Esophagus squamous epithelium (tissue), 5 donors: ENCODE measurements at regions not wholly inside any gene's neighbourhood (a gene's known extent, or its start where the extent isn't known, plus 50 kb on each side); places are given as distances from the start of the nearest gene placed in this dataset.

Experiments
- DNase-seq: peaks from one replicate; lab custom pipeline; 2025; lab: John Stamatoyannopoulos, UW
- H3K27ac ChIP-seq, 4 donors: fragments of 200-600 bp; sonication (generic); one replicate each; pipeline ENCODE4 v1.5.1; 2016 to 2019; ENCODE audit warnings: mild to moderate bottlenecking in 1 of 4
- H3K27me3 ChIP-seq, 4 donors: fragments of 200-600 bp; sonication (generic); 1 replicate in 3 of 4; 2 replicates in 1 of 4; pipeline versions ENCODE4 v1.5.1 to v1.6.0; 2017 to 2021; ENCODE audit warnings: antibody characterized with exemption in 1 of 4
- H3K36me3 ChIP-seq, 3 donors: fragments of 200-600 bp; sonication (generic); one replicate each; pipeline ENCODE4 v1.5.1; 2016 to 2019
- H3K4me1 ChIP-seq, 3 donors: fragments of 200-600 bp; sonication (generic); one replicate each; pipeline ENCODE4 v1.5.1; 2017 to 2019
- H3K4me3 ChIP-seq, 4 donors: fragments of 200-600 bp; sonication (generic); 1 replicate in 3 of 4; 2 replicates in 1 of 4; pipeline ENCODE4 v1.5.1; 2016 to 2019; ENCODE audit warnings: mild to moderate bottlenecking in 2 of 4, moderate library complexity in 1 of 4
- H3K9me3 ChIP-seq, 3 donors: fragments of 200-600 bp; sonication (generic); one replicate each; pipeline ENCODE4 v1.5.1; 2016 to 2019
- POLR2A ChIP-seq, 4 donors: fragments of 450-650 bp; IDR thresholded peaks; one replicate each; pipeline ENCODE4 v1.6.1; 2017; ENCODE audit warnings: antibody characterized with exemption in 4 of 4, mild to moderate bottlenecking in 4 of 4, moderate library complexity in 3 of 4
- WGBS, 2 donors: methylation state at CpG; one replicate each; pipeline ENCODE4 v1.1.5; 2018; 5-methylcytosine and 5-hydroxymethylcytosine counted together
- intact Hi-C: fragments of 100-400 bp; cut with DNase I; formaldehyde crosslinking; loops from one replicate; pipeline ENCODE4 v1.15.0; 2022
- TF ChIP-seq, protein P1 (sequence below), 6 experiments: fragments of 450-650 bp in 4 of 6; fragments of 200-600 bp in 2 of 6; sonication (generic) in 2 of 6; IDR thresholded peaks; one replicate each; pipeline ENCODE4 v1.5.1; 2016 to 2019; ENCODE audit warnings: antibody characterized with exemption in 6 of 6, mild to moderate bottlenecking in 4 of 6, moderate library complexity in 4 of 6
- donor health status: DM: yes; HTN: yes; CAD: no.

DNA sequence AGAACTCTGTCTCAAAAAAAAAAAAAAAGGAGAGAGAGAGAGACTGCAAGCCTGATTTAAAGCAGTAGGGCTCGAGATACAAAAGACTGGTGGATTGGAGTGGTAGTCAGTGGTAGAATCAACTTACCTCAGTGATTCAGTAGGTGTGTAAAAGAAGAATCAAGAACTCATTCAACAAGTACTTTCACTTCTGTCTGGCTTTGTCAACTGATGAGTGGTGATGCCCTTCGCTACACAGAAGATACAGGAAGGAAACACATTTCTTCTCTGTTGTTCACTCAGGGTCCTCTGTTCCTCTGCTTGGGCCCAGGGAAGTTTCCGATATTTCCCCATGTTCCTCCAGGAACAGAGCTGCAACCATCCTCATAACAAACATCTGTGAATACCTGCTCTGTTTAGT lies 68.6 kb upstream of the COG2 start:
- WGBS, 2 donors: 79 to 81% methylated on average over 3 of the region's 3 CpGs
- Histone ChIP-seq H3K27ac (no peak overlapping the region), H3K4me3 (no peak overlapping the region), H3K27me3 (no peaks in the 10 kb centered on the region), H3K36me3 (no peaks in the 10 kb centered on the region), H3K4me1 (peaks cover 0 to 3% (median 0%) of the 10 kb centered on the region in 3 donors), H3K9me3 (no peaks in the 10 kb centered on the region)
- no peak for TF ChIP-seq POLR2A (IDR thresholded peaks at IDR 0.05)
- TF ChIP-seq, protein P1, sequence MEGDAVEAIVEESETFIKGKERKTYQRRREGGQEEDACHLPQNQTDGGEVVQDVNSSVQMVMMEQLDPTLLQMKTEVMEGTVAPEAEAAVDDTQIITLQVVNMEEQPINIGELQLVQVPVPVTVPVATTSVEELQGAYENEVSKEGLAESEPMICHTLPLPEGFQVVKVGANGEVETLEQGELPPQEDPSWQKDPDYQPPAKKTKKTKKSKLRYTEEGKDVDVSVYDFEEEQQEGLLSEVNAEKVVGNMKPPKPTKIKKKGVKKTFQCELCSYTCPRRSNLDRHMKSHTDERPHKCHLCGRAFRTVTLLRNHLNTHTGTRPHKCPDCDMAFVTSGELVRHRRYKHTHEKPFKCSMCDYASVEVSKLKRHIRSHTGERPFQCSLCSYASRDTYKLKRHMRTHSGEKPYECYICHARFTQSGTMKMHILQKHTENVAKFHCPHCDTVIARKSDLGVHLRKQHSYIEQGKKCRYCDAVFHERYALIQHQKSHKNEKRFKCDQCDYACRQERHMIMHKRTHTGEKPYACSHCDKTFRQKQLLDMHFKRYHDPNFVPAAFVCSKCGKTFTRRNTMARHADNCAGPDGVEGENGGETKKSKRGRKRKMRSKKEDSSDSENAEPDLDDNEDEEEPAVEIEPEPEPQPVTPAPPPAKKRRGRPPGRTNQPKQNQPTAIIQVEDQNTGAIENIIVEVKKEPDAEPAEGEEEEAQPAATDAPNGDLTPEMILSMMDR (IDR thresholded peaks at IDR 0.05): no peak
- intact Hi-C loops: no loop called here
- DNase-seq: no peak

- Histone ChIP-seq H3K36me3 (no peaks in the 10 kb centered on the region), H3K4me3 (no peak overlapping the region), H3K9me3 (no peaks in the 10 kb centered on the region), H3K27ac (no peak overlapping the region), H3K27me3 (no peaks in the 10 kb centered on the region), H3K4me1 (peaks cover 4 to 8% (median 7%) of the 10 kb centered on the region in 3 donors)
- intact Hi-C loops: no loop called here
- WGBS, 2 donors: 40 to 47% methylated on average over 7 of the region's 7 CpGs
- no peak for TF ChIP-seq POLR2A (IDR thresholded peaks at IDR 0.05)
- TF ChIP-seq, protein P1 (IDR thresholded peaks at IDR 0.05): no peak
- DNase-seq: no peak
Measured at GRCh38 chr1:230572121-230573105, 69.9 kb upstream of the COG2 start.

DNA sequence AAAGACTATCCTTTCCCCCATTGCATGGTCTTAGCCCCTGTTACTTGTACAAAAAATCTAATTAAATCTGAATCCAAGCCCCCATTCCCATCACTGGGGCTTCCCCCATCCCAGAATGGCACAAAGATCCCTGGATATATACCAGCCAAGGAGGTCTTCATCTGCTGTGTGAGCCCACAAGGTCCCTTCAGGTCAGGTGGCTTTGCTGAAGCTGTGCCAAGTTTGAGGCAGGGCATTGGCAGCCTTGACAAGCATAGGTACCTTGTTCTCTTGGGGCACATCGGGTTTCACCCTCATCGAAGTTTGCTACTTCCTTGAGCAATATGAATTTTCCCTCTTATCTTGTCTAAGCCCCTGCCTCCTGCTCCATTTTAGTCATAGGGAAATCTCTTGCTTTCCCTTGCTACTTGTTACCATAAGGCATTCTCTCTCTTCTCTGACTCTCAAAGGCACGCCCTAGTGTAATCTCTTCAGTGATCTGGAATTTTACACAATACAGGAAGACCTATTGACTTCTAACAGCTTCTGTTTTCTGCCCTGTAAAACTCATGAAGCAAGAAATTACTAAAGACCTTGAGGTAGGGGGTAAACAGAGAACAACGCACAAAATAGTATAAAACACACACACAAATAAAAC lies 71.4 kb upstream of the COG2 start:
- 56 to 78% methylated on average over 4 of the region's 4 CpGs for WGBS, 2 donors
- Histone ChIP-seq H3K27ac (no peak overlapping the region), H3K4me1 (peaks cover 4 to 11% (median 7%) of the 10 kb centered on the region in 3 donors), H3K36me3 (no peaks in the 10 kb centered on the region), H3K4me3 (no peak overlapping the region), H3K9me3 (no peaks in the 10 kb centered on the region), H3K27me3 (no peaks in the 10 kb centered on the region)
- intact Hi-C loops: no loop called here
- TF ChIP-seq POLR2A (IDR thresholded peaks at IDR 0.05): no peak
- TF ChIP-seq, protein P1 (IDR thresholded peaks at IDR 0.05): no peak
- no peak for DNase-seq

GRCh38 chr1:230569201-230569600 lies 73.1 kb upstream of the COG2 start:
- H3K4me1 ChIP-seq: peaks cover 4 to 11% (median 7%) of the 10 kb centered on the region in 3 donors
- no peak overlapping the region for H3K27ac ChIP-seq
- intact Hi-C loops: no loop called here
- 89% methylated on average over 9 of the region's 9 CpGs for WGBS, 2 donors
- H3K36me3 ChIP-seq: no peaks in the 10 kb centered on the region
- no peak for DNase-seq
- no peak for TF ChIP-seq POLR2A (IDR thresholded peaks at IDR 0.05)
- TF ChIP-seq, protein P1 (IDR thresholded peaks at IDR 0.05): no peak
- H3K27me3 ChIP-seq: peaks cover 0 to 2% (median 0%) of the 10 kb centered on the region in 4 donors
- H3K9me3 ChIP-seq: no peaks in the 10 kb centered on the region
- H3K4me3 ChIP-seq: no peak overlapping the region

GRCh38 chr1:230568676-230569075 lies 73.6 kb upstream of the COG2 start:
- no peak overlapping the region for H3K4me3 ChIP-seq
- TF ChIP-seq, protein P1 (IDR thresholded peaks at IDR 0.05): no peak
- no peak for TF ChIP-seq POLR2A (IDR thresholded peaks at IDR 0.05)
- peaks cover 4 to 11% (median 7%) of the 10 kb centered on the region in 3 donors for H3K4me1 ChIP-seq
- peaks cover 0 to 3% (median 0%) of the 10 kb centered on the region in 4 donors for H3K27me3 ChIP-seq
- no peaks in the 10 kb centered on the region for H3K36me3 ChIP-seq
- no peak for DNase-seq
- 44 to 70% methylated on average over 4 of the region's 4 CpGs for WGBS, 2 donors
- intact Hi-C loops: no loop called here
- H3K27ac ChIP-seq: no peak overlapping the region
- H3K9me3 ChIP-seq: no peaks in the 10 kb centered on the region
